Fibroblast of lung (primary cell): ENCODE measurements at regions not wholly inside any gene's neighbourhood (a gene's known extent, or its start where the extent isn't known, plus 50 kb on each side); places are given as distances from the start of the nearest gene placed in this dataset.

Experiments
- DNase-seq, 2 donors: peaks; one replicate each; pipeline versions ENCODE4 v3.0.0 to v3.0.0-alpha.2; 2010; ENCODE audit warnings: low read depth in 2 of 2
- H2AFZ ChIP-seq: 2 replicates; pipeline ENCODE4 v1.5.1; 2012; ENCODE audit warnings: low read length, control low read depth, inconsistent platforms
- H3K27ac ChIP-seq: 2 replicates; pipeline ENCODE4 v1.5.1; 2011; ENCODE audit warnings: low read length, control low read depth; ENCODE audit not compliant: insufficient read depth
- H3K27me3 ChIP-seq: 2 replicates; pipeline ENCODE4 v1.5.1; 2011; ENCODE audit warnings: mild to moderate bottlenecking, low read length; ENCODE audit not compliant: control insufficient read depth, insufficient read depth
- H3K36me3 ChIP-seq: 2 replicates; pipeline ENCODE4 v1.5.1; 2011; ENCODE audit warnings: low read length; ENCODE audit not compliant: control insufficient read depth, insufficient read depth
- H3K4me1 ChIP-seq: 2 replicates; pipeline ENCODE4 v1.5.1; 2011; ENCODE audit warnings: low read length; ENCODE audit not compliant: control insufficient read depth, insufficient read depth; ENCODE audit errors: extremely low read depth
- H3K4me2 ChIP-seq: 2 replicates; pipeline ENCODE4 v1.5.1; 2011; ENCODE audit warnings: low read length, control low read depth; ENCODE audit not compliant: insufficient read depth; ENCODE audit errors: extremely low read depth
- H3K4me3 ChIP-seq, 4 experiments: fragments of 200-600 bp in 1 of 4; sonication (generic) in 1 of 4; replicated peaks in 1 of 4; 2 replicates each; pipeline ENCODE4 v1.5.1; 2011 to 2016; ENCODE audit warnings: low read length in 4 of 4, low read depth in 3 of 4, mild to moderate bottlenecking in 3 of 4, control low read depth in 2 of 4, inconsistent platforms in 1 of 4, mixed read lengths in 1 of 4; ENCODE audit not compliant: insufficient read depth in 1 of 4; ENCODE audit errors: control extremely low read depth in 1 of 4
- H3K79me2 ChIP-seq: 2 replicates; pipeline ENCODE4 v1.5.1; 2012; ENCODE audit warnings: mild to moderate bottlenecking, low read length, inconsistent platforms; ENCODE audit not compliant: control insufficient read depth, insufficient read depth
- H3K9ac ChIP-seq: 2 replicates; pipeline ENCODE4 v1.5.1; 2011; ENCODE audit warnings: mild to moderate bottlenecking, low read length, control low read depth; ENCODE audit not compliant: insufficient read depth
- H3K9me3 ChIP-seq: 2 replicates; pipeline ENCODE4 v1.5.1; 2012; ENCODE audit warnings: low read depth, low read length; ENCODE audit not compliant: control insufficient read depth, insufficient read depth
- H4K20me1 ChIP-seq: 2 replicates; pipeline ENCODE4 v1.5.1; 2011; ENCODE audit warnings: low read length; ENCODE audit not compliant: control insufficient read depth, insufficient read depth; ENCODE audit errors: extremely low read depth
- CTCF ChIP-seq, 2 donors: IDR thresholded peaks in 1 of 2; conservative IDR thresholded peaks in 1 of 2; 1 replicate in 1 of 2; 2 replicates in 1 of 2; pipeline ENCODE4 v1.5.1; 2011 to 2012; ENCODE audit warnings: low read length in 2 of 2, control low read depth in 1 of 2, inconsistent platforms in 1 of 2, low read depth in 1 of 2, mild to moderate bottlenecking in 1 of 2
- EZH2 ChIP-seq: IDR thresholded peaks from 2 replicates; pipeline ENCODE4 v1.5.1; 2012; ENCODE audit warnings: low read length, control low read depth, mild to moderate bottlenecking; ENCODE audit errors: missing control alignments

- DNase-seq, result no peak
- Histone ChIP-seq H3K36me3 (no peaks in the 10 kb centered on the region), H3K4me3 (no peak overlapping the region), H3K27me3 (no peaks in the 10 kb centered on the region), H3K9ac (no peak overlapping the region), H2AFZ (no peak overlapping the region), H3K4me1 (no peaks in the 10 kb centered on the region), H3K9me3 (no peaks in the 10 kb centered on the region), H3K4me2 (no peak overlapping the region), H3K79me2 (no peaks in the 10 kb centered on the region), H4K20me1 (no peaks in the 10 kb centered on the region), H3K27ac (no peak overlapping the region)
- TF ChIP-seq CTCF (conservative IDR thresholded peaks at IDR 0.05 in 1 of 2, IDR thresholded peaks at IDR 0.05 in 1 of 2; ENCODE audit: low read depth in 1 of 2, low read length in 2 of 2) (no peak), EZH2 (no peak)
Measured at GRCh38 chr16:79358188-79358587, 242.3 kb downstream of the MAF start.

GRCh38 chr16:79355600-79356358 is 244.8 kb downstream of the MAF start:
- Histone ChIP-seq H2AFZ (no peak overlapping the region), H3K79me2 (no peaks in the 10 kb centered on the region), H3K27ac (no peak overlapping the region), H3K4me1 (no peaks in the 10 kb centered on the region), H3K9me3 (no peaks in the 10 kb centered on the region), H4K20me1 (no peaks in the 10 kb centered on the region), H3K36me3 (no peaks in the 10 kb centered on the region), H3K4me3 (no peak overlapping the region), H3K27me3 (no peaks in the 10 kb centered on the region), H3K9ac (no peak overlapping the region), H3K4me2 (no peak overlapping the region)
- TF ChIP-seq EZH2 (no peak), CTCF (conservative IDR thresholded peaks at IDR 0.05 in 1 of 2, IDR thresholded peaks at IDR 0.05 in 1 of 2; ENCODE audit: low read depth in 1 of 2, low read length in 2 of 2) (no peak)
- no peak for DNase-seq

GRCh38 chr16:79351927-79352326 is 248.6 kb downstream of the MAF start:
- DNase-seq, result no peak

More at GRCh38 chr16:79351927-79352326, 248.6 kb downstream of the MAF start:
- Histone ChIP-seq H4K20me1 (no peaks in the 10 kb centered on the region), H3K27ac (no peak overlapping the region), H3K79me2 (no peaks in the 10 kb centered on the region), H3K27me3 (no peaks in the 10 kb centered on the region), H3K36me3 (no peaks in the 10 kb centered on the region), H2AFZ (no peak overlapping the region), H3K9ac (no peak overlapping the region), H3K4me2 (no peak overlapping the region), H3K9me3 (no peaks in the 10 kb centered on the region), H3K4me3 (no peak overlapping the region), H3K4me1 (no peaks in the 10 kb centered on the region)
- TF ChIP-seq CTCF (conservative IDR thresholded peaks at IDR 0.05 in 1 of 2, IDR thresholded peaks at IDR 0.05 in 1 of 2; ENCODE audit: low read depth in 1 of 2, low read length in 2 of 2) (no peak), EZH2 (no peak)
